ENCODE measurements at regions not wholly inside any gene's neighbourhood (a gene's known extent, or its start where the extent isn't known, plus 50 kb on each side); places are given as distances from the start of the nearest gene placed in this dataset.

DNA sequence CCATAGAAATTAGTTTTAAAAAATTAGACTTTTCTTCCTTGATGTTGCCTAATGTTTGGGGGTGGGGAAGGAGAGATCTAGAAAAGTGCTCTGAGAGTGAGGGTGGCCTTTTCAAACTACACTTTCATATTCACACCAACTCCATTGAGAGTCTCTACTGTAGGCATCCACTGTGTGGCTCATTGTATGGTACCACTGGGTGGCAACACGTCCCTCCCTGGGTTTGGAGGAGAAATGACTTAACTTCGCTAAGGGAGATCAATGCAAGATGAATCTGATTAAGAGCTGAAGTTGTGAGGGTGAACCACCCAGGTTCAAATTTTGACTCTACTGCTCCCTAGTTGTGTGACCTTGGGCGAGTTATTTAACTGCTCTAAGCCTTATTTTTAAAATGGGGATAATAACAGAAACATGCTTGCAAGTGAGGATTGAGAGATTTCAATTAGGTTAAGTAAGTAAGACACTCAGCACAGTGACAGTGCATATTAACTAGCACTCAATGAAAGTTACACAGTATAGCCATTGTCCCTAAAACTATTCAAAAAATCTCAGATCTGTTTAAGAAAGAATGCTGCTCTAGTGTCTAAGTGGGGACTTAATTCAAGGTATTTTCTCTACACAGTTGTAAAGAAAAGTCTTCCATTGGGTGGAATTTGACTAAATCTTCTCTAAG is 193.5 kb upstream of the CNR1 start:
- intact Hi-C loops (cut with micrococcal nuclease), result no loop called here
- Histone ChIP-seq H4K20me1 (ENCODE audit: control insufficient read depth, insufficient read depth, low read length, poor library complexity, severe bottlenecking) (no peaks in the 10 kb centered on the region), H2AFZ (ENCODE audit: insufficient read depth, low read depth, low read length, poor library complexity, severe bottlenecking) (no peak overlapping the region), H3K27me3 (replicated peaks in 1 of 4; ENCODE audit: control extremely low read depth in 1 of 4, control insufficient read depth in 3 of 4, insufficient read depth in 4 of 4, low read length in 3 of 4) (no peaks in the 10 kb centered on the region), H3K9ac (ENCODE audit: low read length) (no peak overlapping the region), H3K4me1 (ENCODE audit: control insufficient read depth in 2 of 2, insufficient read depth in 2 of 2, low read length in 2 of 2) (no peaks in the 10 kb centered on the region), H3K9me3 (ENCODE audit: control extremely low read depth in 1 of 3, control insufficient read depth in 2 of 3, insufficient read depth in 1 of 3, low read length in 2 of 3) (no peaks in the 10 kb centered on the region), H3K79me2 (ENCODE audit: control insufficient read depth, insufficient read depth, low read length) (no peaks in the 10 kb centered on the region), H3K4me3 (ENCODE audit: control extremely low read depth in 1 of 5, extremely low read depth in 1 of 5, insufficient read depth in 1 of 5, low read depth in 2 of 5, low read length in 4 of 5) (no peak overlapping the region), H3K4me2 (replicated peaks; ENCODE audit: low read depth, low read length, poor library complexity, severe bottlenecking) (no peak overlapping the region), H3K36me3 (replicated peaks in 1 of 2; ENCODE audit: control extremely low read depth in 1 of 2, control insufficient read depth in 1 of 2, extremely low read depth in 1 of 2, insufficient read depth in 2 of 2, low read length in 1 of 2) (no peaks in the 10 kb centered on the region), H3K27ac (ENCODE audit: low read length in 2 of 2) (no peak overlapping the region)
- TF ChIP-seq EZH2 (IDR thresholded peaks at IDR 0.05; ENCODE audit: borderline replicate concordance, insufficient read depth, low read depth, low read length, poor library complexity, severe bottlenecking) (no peak), CTCF (IDR thresholded peaks at IDR 0.05) (no peak)
- 74% methylated on average over 3 of the region's 3 CpGs for WGBS (ENCODE audit: insufficient coverage)
- Mint-ChIP-seq H3K27me3 (peaks cover 9% of the 10 kb centered on the region), H3K27ac (no peak overlapping the region), H3K4me3 (no peak overlapping the region), H3K4me1 (no peaks in the 10 kb centered on the region), H3K9me3 (ENCODE audit: insufficient read depth) (no peaks in the 10 kb centered on the region)
- no peak for DNase-seq
- POLR2A ChIA-PET, result no interaction called here
- CTCF ChIA-PET, result no interaction called here
- no peak for ATAC-seq (ENCODE audit: low read depth)

- no peak for TF ChIP-seq CTCF (IDR thresholded peaks at IDR 0.05)
- no peak for TF ChIP-seq EZH2 (IDR thresholded peaks at IDR 0.05; ENCODE audit: borderline replicate concordance, insufficient read depth, low read depth, low read length, poor library complexity, severe bottlenecking)
- Mint-ChIP-seq H3K4me1 (no peaks in the 10 kb centered on the region), H3K27ac (no peak overlapping the region), H3K9me3 (ENCODE audit: insufficient read depth) (no peaks in the 10 kb centered on the region), H3K27me3 (peaks cover 9% of the 10 kb centered on the region), H3K4me3 (no peak overlapping the region)
- Histone ChIP-seq H3K4me3 (ENCODE audit: control extremely low read depth in 1 of 5, extremely low read depth in 1 of 5, insufficient read depth in 1 of 5, low read depth in 2 of 5, low read length in 4 of 5) (no peak overlapping the region), H3K27me3 (replicated peaks in 1 of 4; ENCODE audit: control extremely low read depth in 1 of 4, control insufficient read depth in 3 of 4, insufficient read depth in 4 of 4, low read length in 3 of 4) (no peaks in the 10 kb centered on the region), H3K79me2 (ENCODE audit: control insufficient read depth, insufficient read depth, low read length) (no peaks in the 10 kb centered on the region), H3K9ac (ENCODE audit: low read length) (no peak overlapping the region), H4K20me1 (ENCODE audit: control insufficient read depth, insufficient read depth, low read length, poor library complexity, severe bottlenecking) (no peaks in the 10 kb centered on the region), H3K27ac (ENCODE audit: low read length in 2 of 2) (no peak overlapping the region), H3K4me1 (ENCODE audit: control insufficient read depth in 2 of 2, insufficient read depth in 2 of 2, low read length in 2 of 2) (no peaks in the 10 kb centered on the region), H3K4me2 (replicated peaks; ENCODE audit: low read depth, low read length, poor library complexity, severe bottlenecking) (no peak overlapping the region), H3K9me3 (ENCODE audit: control extremely low read depth in 1 of 3, control insufficient read depth in 2 of 3, insufficient read depth in 1 of 3, low read length in 2 of 3) (no peaks in the 10 kb centered on the region), H2AFZ (ENCODE audit: insufficient read depth, low read depth, low read length, poor library complexity, severe bottlenecking) (no peak overlapping the region), H3K36me3 (replicated peaks in 1 of 2; ENCODE audit: control extremely low read depth in 1 of 2, control insufficient read depth in 1 of 2, extremely low read depth in 1 of 2, insufficient read depth in 2 of 2, low read length in 1 of 2) (no peaks in the 10 kb centered on the region)
- ATAC-seq (ENCODE audit: low read depth) (no peak), DNase-seq (no peak)
- ChIA-PET CTCF (no interaction called here), POLR2A (no interaction called here)
- intact Hi-C loops (cut with micrococcal nuclease), result no loop called here
Measured at GRCh38 chr6:88358846-88359245, 192.7 kb upstream of the CNR1 start.

All from B cell (primary cell).